ENCODE measurements at regions not wholly inside any gene's neighbourhood (a gene's known extent, or its start where the extent isn't known, plus 50 kb on each side); places are given as distances from the start of the nearest gene placed in this dataset.
"Not testable (repeated sequence)": the region's sequence is repeated elsewhere in the genome, so short reads cannot be mapped to it uniquely, and the experiment has no call there.

DNA sequence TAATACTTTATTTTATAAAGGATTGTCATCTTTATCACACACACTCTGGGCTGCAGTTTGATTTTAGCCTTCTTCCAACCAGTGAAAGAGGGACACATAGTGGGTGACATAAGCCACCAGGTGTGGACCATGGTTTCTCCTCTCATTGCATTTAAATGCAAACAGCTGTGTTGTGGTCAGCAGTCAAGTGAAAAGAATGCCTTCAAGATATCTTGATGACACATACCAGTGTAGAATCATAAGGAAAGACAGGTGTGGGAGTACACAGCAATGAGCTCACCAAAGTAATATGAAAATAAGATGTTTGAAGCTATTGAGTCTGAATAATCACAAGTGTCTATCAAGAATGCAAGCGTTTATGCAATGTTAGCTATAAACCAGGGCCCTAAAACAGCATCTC is 580.0 kb downstream of the XPNPEP1 start:
- ChIA-PET CTCF (no interaction called here), POLR2A (no interaction called here)
- H3K4me3 Mint-ChIP-seq: no peak overlapping the region

DNA sequence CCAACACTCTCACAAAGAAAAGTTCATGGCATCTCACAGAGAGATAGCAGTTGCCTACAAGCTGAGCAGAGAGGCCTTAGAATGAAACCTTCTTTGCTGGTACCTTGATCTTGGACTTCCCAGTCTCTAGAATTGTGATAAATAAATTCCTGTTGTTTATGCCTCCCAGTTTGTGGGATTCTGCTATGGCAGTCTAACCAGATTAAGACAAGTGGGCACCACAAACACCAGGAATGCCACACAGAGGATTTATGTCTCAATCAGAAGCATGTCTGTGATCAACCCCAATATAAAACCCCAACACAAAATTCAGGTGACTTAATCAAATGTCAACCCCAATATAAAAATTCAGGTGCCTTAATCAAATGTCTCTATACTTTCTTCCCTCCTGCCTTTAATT is 581.3 kb downstream of the XPNPEP1 start:
- H3K36me3 Mint-ChIP-seq (ENCODE audit: low read depth): no peaks in the 10 kb centered on the region
- peaks cover 4% of the 10 kb centered on the region for H3K9me3 Mint-ChIP-seq (ENCODE audit: insufficient read depth)
- no peaks in the 10 kb centered on the region for H3K27me3 Mint-ChIP-seq (ENCODE audit: low read depth)
- ChIA-PET CTCF (no interaction called here), POLR2A (no interaction called here)
- no peak for ATAC-seq
- no peak for DNase-seq
- no peak overlapping the region for H3K27ac Mint-ChIP-seq
- no peak overlapping the region for H3K4me3 Mint-ChIP-seq
- H3K4me1 Mint-ChIP-seq (ENCODE audit: low read depth): no peaks in the 10 kb centered on the region

More for the DNA sequence above, 580.0 kb downstream of the XPNPEP1 start:
- Mint-ChIP-seq H3K4me1 (ENCODE audit: low read depth) (no peaks in the 10 kb centered on the region), H3K9me3 (ENCODE audit: insufficient read depth) (peaks cover 4% of the 10 kb centered on the region), H3K27ac (no peak overlapping the region), H3K27me3 (ENCODE audit: low read depth) (no peaks in the 10 kb centered on the region), H3K36me3 (ENCODE audit: low read depth) (no peaks in the 10 kb centered on the region)
- DNase-seq: no peak
- no peak for ATAC-seq

DNA sequence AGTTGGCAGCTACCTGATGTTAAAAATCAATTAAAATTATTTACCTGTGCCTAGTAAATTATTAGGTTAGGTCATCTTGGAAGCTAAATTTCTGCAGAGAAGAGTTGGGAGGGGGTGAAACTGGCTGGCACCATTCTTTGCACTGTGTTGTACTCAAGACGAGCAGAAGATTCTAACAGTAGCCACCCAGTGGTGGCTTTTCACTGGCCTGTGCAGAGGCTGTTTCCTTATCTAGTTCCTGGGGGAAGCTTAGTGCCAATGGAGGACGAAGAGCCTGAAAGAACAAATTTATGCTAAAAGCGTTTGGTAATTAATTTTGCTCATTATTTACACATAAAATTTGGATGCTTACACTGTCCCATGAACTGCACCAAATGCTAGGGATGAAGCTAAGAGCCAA is 595.3 kb downstream of the XPNPEP1 start:
- Mint-ChIP-seq H3K9me3 (ENCODE audit: insufficient read depth) (peaks cover 16% of the 10 kb centered on the region), H3K36me3 (ENCODE audit: low read depth) (no peaks in the 10 kb centered on the region), H3K4me3 (no peak overlapping the region), H3K27me3 (ENCODE audit: low read depth) (no peaks in the 10 kb centered on the region), H3K4me1 (ENCODE audit: low read depth) (no peaks in the 10 kb centered on the region), H3K27ac (no peak overlapping the region)
- ChIA-PET POLR2A (no interaction called here), CTCF (no interaction called here)
- DNase-seq: no peak
- no peak for ATAC-seq

DNA sequence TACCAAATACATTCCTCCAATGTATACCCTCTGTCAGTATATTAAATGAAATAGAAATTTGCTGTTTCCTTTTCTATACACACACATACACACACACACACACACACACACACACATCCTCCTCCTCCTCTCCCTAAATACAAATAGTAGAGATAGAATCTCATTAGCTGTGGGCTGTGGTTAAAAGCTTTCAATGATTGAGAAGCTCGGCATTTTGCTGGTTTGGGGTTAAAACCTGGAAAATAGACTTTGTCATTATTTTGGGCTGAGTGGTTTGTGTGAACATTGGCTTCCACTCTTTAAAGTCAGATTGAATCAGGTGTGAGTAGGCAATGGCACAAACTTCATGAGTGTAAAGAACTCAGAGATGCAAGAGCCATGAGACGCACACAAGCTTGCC is 596.0 kb downstream of the XPNPEP1 start:
- ATAC-seq: no peak

DNA sequence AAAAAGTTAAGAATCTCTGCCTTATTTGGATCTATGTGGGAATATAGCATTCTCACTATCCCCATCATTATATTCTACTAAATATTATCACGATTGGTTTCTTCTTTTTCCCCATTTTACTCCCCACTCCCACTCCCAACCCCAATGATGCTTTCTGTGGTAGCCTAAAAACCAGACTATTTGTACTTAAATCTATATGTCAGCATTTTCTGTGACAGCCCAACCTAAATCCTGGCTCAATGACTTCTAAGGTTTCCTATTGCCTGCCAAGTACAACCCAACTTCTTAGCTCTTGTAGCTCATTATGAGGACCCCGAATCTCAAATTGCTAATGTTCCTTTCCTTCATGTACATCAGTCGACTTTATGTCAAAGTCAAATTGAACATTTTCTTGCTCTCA is 598.6 kb downstream of the XPNPEP1 start:
- POLR2A ChIA-PET: no interaction called here
- no peak overlapping the region for H3K4me3 Mint-ChIP-seq
- no peak for ATAC-seq
- no peak overlapping the region for H3K27ac Mint-ChIP-seq
- DNase-seq: no peak
- H3K36me3 Mint-ChIP-seq (ENCODE audit: low read depth): no peaks in the 10 kb centered on the region
- CTCF ChIA-PET: no interaction called here
- H3K9me3 Mint-ChIP-seq (ENCODE audit: insufficient read depth): peaks cover 5% of the 10 kb centered on the region
- H3K27me3 Mint-ChIP-seq (ENCODE audit: low read depth): no peaks in the 10 kb centered on the region
- H3K4me1 Mint-ChIP-seq (ENCODE audit: low read depth): no peaks in the 10 kb centered on the region

More for the DNA sequence above, 596.0 kb downstream of the XPNPEP1 start:
- ChIA-PET POLR2A (no interaction called here), CTCF (no interaction called here)
- H3K4me1 Mint-ChIP-seq (ENCODE audit: low read depth): no peaks in the 10 kb centered on the region
- no peak overlapping the region for H3K27ac Mint-ChIP-seq
- DNase-seq: no peak
- no peaks in the 10 kb centered on the region for H3K27me3 Mint-ChIP-seq (ENCODE audit: low read depth)
- no peak overlapping the region for H3K4me3 Mint-ChIP-seq
- no peaks in the 10 kb centered on the region for H3K36me3 Mint-ChIP-seq (ENCODE audit: low read depth)
- peaks cover 9% of the 10 kb centered on the region for H3K9me3 Mint-ChIP-seq (ENCODE audit: insufficient read depth)

DNA sequence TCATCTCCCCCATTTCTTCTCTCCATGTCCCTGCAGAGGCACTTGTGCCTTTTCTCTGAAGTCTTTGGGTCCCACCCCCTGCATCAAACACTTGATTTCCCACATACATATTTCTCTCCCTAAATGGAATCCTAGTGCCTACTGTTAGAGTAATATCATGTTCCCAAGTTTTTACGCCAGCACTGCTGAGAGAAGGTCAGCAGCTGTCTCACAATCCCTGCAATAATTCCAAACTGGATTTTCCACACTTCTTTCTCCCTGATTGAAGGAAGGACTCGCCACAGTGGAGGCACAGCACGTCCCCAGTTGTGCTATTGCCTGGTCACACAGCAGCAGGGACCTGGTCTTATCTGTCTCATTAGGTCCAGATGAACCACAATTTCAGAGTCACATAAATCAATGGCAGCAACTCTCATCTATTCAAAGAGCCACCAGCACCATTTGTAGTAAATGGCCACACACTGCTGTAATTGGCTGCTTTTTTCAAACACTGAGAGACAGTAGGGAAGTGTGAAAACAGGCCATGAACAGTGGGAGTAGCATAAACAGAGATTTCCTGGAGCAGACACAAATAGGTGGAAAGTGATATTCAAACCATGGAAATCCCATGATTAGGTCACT is 605.5 kb downstream of the XPNPEP1 start:
- CTCF ChIA-PET: no interaction called here
- Mint-ChIP-seq H3K9me3 (ENCODE audit: insufficient read depth) (peaks cover 4% of the 10 kb centered on the region), H3K36me3 (ENCODE audit: low read depth) (no peaks in the 10 kb centered on the region), H3K27ac (no peak overlapping the region), H3K27me3 (ENCODE audit: low read depth) (no peaks in the 10 kb centered on the region), H3K4me1 (ENCODE audit: low read depth) (no peaks in the 10 kb centered on the region), H3K4me3 (no peak overlapping the region)
- DNase-seq (no peak), ATAC-seq (no peak)
- POLR2A ChIA-PET: no interaction called here

DNA sequence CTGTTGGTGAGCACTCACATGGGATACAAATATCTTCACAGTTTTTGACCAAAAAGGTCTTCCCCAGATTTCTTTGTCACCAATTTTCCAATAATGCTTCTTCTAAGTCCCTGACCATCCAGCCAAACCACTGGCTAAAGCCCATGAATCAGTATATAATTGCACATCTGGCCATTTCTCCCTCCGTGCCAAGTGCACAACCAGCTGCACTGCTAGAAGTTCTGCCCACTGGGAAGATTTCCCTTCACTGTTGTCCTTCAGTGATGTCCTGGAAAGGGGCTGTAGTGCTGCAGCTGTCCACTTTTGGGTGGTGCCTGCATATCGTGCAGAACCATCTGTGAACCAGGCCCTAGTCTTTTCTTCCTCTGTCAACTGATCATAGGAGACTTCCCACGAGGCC is 609.3 kb downstream of the XPNPEP1 start:
- H3K9me3 Mint-ChIP-seq (ENCODE audit: insufficient read depth); H3K27me3 Mint-ChIP-seq (ENCODE audit: low read depth); H3K36me3 Mint-ChIP-seq (ENCODE audit: low read depth); CTCF ChIA-PET; POLR2A ChIA-PET; H3K27ac Mint-ChIP-seq; H3K4me1 Mint-ChIP-seq (ENCODE audit: low read depth); ATAC-seq; H3K4me3 Mint-ChIP-seq; DNase-seq: not testable (repeated sequence)

DNA sequence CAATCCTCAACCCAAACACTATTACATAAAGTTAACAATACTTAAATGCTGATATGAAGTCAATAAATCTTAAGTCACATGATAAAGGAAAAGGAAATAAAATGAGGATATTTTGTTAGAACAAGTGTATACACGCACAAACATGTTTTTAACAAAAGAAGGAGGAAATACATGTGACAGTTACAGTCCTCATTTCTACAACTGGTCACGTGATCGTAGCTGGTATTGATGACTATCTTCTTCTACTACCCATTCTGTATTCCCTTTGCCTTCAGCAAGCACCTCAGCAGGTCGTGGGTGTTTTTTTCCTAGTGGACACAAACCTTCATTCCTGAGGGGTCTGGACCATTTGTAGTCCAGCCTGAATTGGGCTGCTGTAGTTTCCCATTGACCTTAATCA is 610.8 kb downstream of the XPNPEP1 start:
- not testable (repeated sequence) for H3K9me3 Mint-ChIP-seq (ENCODE audit: insufficient read depth)

DNA sequence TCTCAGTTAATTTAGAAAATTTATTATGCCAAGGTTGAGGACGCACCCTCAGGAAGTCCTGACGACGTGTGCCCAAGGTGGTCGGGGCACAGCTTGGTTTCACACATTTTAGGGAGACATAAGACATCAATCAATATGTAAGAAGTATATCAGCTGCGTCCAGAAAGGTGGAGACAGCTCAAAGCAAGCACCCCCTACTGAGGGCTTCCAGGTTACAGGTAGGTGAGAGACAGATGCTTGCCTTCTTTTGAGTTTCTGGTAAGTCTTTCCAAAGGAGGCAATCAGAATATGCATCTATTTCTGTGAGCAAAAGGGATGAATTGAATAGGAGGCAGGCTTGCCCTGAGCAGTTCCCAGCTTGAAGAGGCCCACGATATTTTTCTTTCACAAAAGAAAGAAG is 614.3 kb downstream of the XPNPEP1 start:
- POLR2A ChIA-PET: no interaction called here
- H3K4me1 Mint-ChIP-seq (ENCODE audit: low read depth): no peaks in the 10 kb centered on the region
- H3K9me3 Mint-ChIP-seq (ENCODE audit: insufficient read depth): no peaks in the 10 kb centered on the region
- DNase-seq (no peak), ATAC-seq (no peak)
- no peak overlapping the region for H3K4me3 Mint-ChIP-seq
- no peak overlapping the region for H3K27ac Mint-ChIP-seq
- no peaks in the 10 kb centered on the region for H3K27me3 Mint-ChIP-seq (ENCODE audit: low read depth)
- H3K36me3 Mint-ChIP-seq (ENCODE audit: low read depth): no peaks in the 10 kb centered on the region
- CTCF ChIA-PET: no interaction called here

More for the DNA sequence above, 610.8 kb downstream of the XPNPEP1 start:
- DNase-seq; ATAC-seq; H3K36me3 Mint-ChIP-seq (ENCODE audit: low read depth); H3K4me1 Mint-ChIP-seq (ENCODE audit: low read depth); CTCF ChIA-PET; H3K27me3 Mint-ChIP-seq (ENCODE audit: low read depth); H3K27ac Mint-ChIP-seq; H3K4me3 Mint-ChIP-seq; POLR2A ChIA-PET: not testable (repeated sequence)

DNA sequence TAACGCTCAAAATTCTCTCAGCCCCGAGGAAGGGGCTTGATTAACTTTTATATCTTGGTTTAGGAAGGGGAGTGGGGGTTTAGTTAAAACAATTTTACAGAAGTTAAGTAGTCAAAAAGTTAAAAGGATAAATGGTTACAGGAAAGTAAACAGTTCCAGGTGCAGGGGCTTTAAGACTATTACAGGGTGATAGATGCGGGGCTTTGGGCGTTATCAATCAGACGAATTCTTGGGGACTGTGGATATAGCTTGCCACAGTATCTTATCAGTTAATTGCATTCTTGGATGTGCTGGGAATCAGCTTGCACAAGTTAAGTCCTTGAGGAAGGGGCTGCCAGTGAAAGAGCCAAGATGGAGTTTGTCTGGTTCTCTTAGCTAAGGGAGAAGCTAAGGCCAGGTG is 616.2 kb downstream of the XPNPEP1 start:
- H3K27me3 Mint-ChIP-seq (ENCODE audit: low read depth); ATAC-seq; CTCF ChIA-PET; POLR2A ChIA-PET; DNase-seq; H3K4me1 Mint-ChIP-seq (ENCODE audit: low read depth); H3K27ac Mint-ChIP-seq; H3K4me3 Mint-ChIP-seq; H3K36me3 Mint-ChIP-seq (ENCODE audit: low read depth); H3K9me3 Mint-ChIP-seq (ENCODE audit: insufficient read depth): not testable (repeated sequence)

DNA sequence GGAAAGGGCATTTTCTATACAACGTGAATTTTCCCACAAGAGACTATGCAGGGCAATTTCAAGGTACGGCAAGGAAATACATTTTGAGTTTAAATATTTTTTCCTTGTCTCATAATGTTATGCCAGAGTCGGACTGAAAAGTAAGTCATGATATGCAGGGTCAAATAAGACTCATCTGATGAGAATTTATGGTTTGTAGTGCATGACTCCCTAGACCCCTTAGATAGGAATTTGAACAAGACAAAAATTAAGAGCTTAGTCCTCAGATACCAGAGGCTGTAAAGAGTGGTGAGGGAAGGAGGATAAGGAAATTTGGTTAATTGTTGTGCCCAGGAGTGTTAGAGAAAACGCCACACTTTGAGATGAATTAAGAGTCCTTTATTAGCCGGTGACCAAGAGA is 616.6 kb downstream of the XPNPEP1 start:
- H3K27ac Mint-ChIP-seq: no peak overlapping the region
- CTCF ChIA-PET: no interaction called here
- no peak overlapping the region for H3K4me3 Mint-ChIP-seq
- H3K9me3 Mint-ChIP-seq (ENCODE audit: insufficient read depth): no peaks in the 10 kb centered on the region
- no peak for ATAC-seq
- no peaks in the 10 kb centered on the region for H3K4me1 Mint-ChIP-seq (ENCODE audit: low read depth)
- no peaks in the 10 kb centered on the region for H3K27me3 Mint-ChIP-seq (ENCODE audit: low read depth)
- POLR2A ChIA-PET: no interaction called here
- no peak for DNase-seq
- H3K36me3 Mint-ChIP-seq (ENCODE audit: low read depth): no peaks in the 10 kb centered on the region

DNA sequence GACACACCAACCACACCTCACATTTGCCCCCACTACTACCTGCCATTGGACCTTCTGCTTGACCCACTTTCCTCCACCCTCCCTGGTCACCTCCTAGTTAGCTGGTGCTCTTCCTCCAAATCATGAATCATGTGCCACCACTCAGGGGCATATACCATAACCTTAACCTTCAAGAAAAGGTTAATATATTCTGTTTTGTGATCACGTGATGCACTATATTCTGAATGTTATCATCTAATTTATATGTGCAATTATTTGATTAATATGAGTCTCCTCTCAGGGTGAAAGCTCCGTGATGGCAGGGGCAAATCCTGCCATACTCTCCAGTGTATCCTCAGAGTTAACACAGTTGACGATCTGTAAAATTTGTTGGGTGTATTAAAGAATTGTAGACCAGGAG is 635.5 kb downstream of the XPNPEP1 start:
- no peaks in the 10 kb centered on the region for H3K27me3 Mint-ChIP-seq (ENCODE audit: low read depth)
- no peaks in the 10 kb centered on the region for H3K4me1 Mint-ChIP-seq (ENCODE audit: low read depth)
- ATAC-seq (no peak), DNase-seq (no peak)
- ChIA-PET CTCF (no interaction called here), POLR2A (no interaction called here)
- no peaks in the 10 kb centered on the region for H3K9me3 Mint-ChIP-seq (ENCODE audit: insufficient read depth)
- H3K27ac Mint-ChIP-seq: no peak overlapping the region
- H3K36me3 Mint-ChIP-seq (ENCODE audit: low read depth): no peaks in the 10 kb centered on the region
- no peak overlapping the region for H3K4me3 Mint-ChIP-seq

DNA sequence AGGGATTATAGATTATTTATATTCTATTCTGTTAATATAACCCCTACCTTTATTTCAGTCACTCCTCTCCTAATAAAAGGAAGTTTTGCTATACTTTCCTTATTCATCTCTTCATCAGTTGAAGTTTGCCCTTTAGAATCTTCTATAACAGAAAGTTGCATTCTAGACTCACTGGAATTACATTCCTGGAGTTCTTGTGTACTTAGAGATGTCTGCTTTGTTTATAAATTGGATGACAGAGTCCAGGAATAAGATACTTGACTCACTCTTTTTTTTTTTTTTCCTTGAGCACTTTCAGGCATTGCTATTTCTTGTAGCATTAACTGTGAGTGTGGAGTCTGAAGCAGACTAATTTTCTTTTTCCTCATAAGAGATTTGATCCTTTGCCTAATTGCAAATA is 640.8 kb downstream of the XPNPEP1 start:
- ChIA-PET CTCF (no interaction called here), POLR2A (no interaction called here)
- ATAC-seq (no peak), DNase-seq (no peak)
- Mint-ChIP-seq H3K27ac (no peak overlapping the region), H3K36me3 (ENCODE audit: low read depth) (no peaks in the 10 kb centered on the region), H3K4me3 (no peak overlapping the region), H3K4me1 (ENCODE audit: low read depth) (no peaks in the 10 kb centered on the region), H3K9me3 (ENCODE audit: insufficient read depth) (no peaks in the 10 kb centered on the region), H3K27me3 (ENCODE audit: low read depth) (no peaks in the 10 kb centered on the region)

Measured in activated CD8-positive, alpha-beta T cell treated with anti-CD3 and anti-CD28 coated beads, Interleukin-2, amount 10 ng/mL, durations not matched to agents 7 days and 5 days (primary cell).